ENCODE measurements at regions not wholly inside any gene's neighbourhood (a gene's known extent, or its start where the extent isn't known, plus 50 kb on each side); places are given as distances from the start of the nearest gene placed in this dataset.
"Not testable (repeated sequence)": the region's sequence is repeated elsewhere in the genome, so short reads cannot be mapped to it uniquely, and the experiment has no call there.

- H3K27me3 Mint-ChIP-seq, result peaks cover 14 to 17% of the 10 kb centered on the region in 2 donors
- not testable (repeated sequence) for ATAC-seq; DNase-seq (ENCODE audit: low spot score); H3K4me3 Mint-ChIP-seq; H3K27ac Mint-ChIP-seq; H3K36me3 Mint-ChIP-seq; H3K9me3 Mint-ChIP-seq; H3K4me1 Mint-ChIP-seq (ENCODE audit: low read depth in 2 of 2)
These were observed 50.4 kb upstream of the TTC34 start for GRCh38 chr1:2851918-2852317.

- ATAC-seq (peak in 1 of 2 donors; percentile 22), DNase-seq (ENCODE audit: low spot score) (peak; percentile 48)
- no peaks in the 10 kb centered on the region for H3K36me3 Mint-ChIP-seq
- no peaks in the 10 kb centered on the region for H3K9me3 Mint-ChIP-seq
- no peak overlapping the region for H3K27ac Mint-ChIP-seq
- H3K4me1 Mint-ChIP-seq (ENCODE audit: low read depth in 2 of 2), result peaks cover 0 to 1% of the 10 kb centered on the region in 2 donors
- no peak overlapping the region for H3K4me3 Mint-ChIP-seq
- H3K27me3 Mint-ChIP-seq, result peaks cover 5 to 8% of the 10 kb centered on the region in 2 donors
These were observed 52.2 kb upstream of the TTC34 start for GRCh38 chr1:2853711-2854110.

GRCh38 chr1:2854151-2854550, 52.7 kb upstream of the TTC34 start:
- H3K27ac Mint-ChIP-seq, result no peak overlapping the region

GRCh38 chr1:2854611-2855010, 53.1 kb upstream of the TTC34 start:
- H3K9me3 Mint-ChIP-seq, result no peaks in the 10 kb centered on the region
- H3K27me3 Mint-ChIP-seq, result peaks cover 0 to 6% of the 10 kb centered on the region in 2 donors
- no peak for ATAC-seq
- H3K36me3 Mint-ChIP-seq, result no peaks in the 10 kb centered on the region
- no peak for DNase-seq (ENCODE audit: low spot score)
- H3K27ac Mint-ChIP-seq, result no peak overlapping the region
- peaks cover 0 to 3% of the 10 kb centered on the region in 2 donors for H3K4me1 Mint-ChIP-seq (ENCODE audit: low read depth in 2 of 2)
- H3K4me3 Mint-ChIP-seq, result no peak overlapping the region

More at GRCh38 chr1:2854151-2854550, 52.7 kb upstream of the TTC34 start:
- ATAC-seq (no peak), DNase-seq (ENCODE audit: low spot score) (no peak)
- H3K4me3 Mint-ChIP-seq, result no peak overlapping the region
- H3K4me1 Mint-ChIP-seq (ENCODE audit: low read depth in 2 of 2), result peaks cover 0 to 3% of the 10 kb centered on the region in 2 donors
- H3K9me3 Mint-ChIP-seq, result no peaks in the 10 kb centered on the region
- H3K27me3 Mint-ChIP-seq, result peaks cover 2 to 6% of the 10 kb centered on the region in 2 donors
- H3K36me3 Mint-ChIP-seq, result no peaks in the 10 kb centered on the region

GRCh38 chr1:2855206-2856065, 53.9 kb upstream of the TTC34 start:
- DNase-seq (ENCODE audit: low spot score) (peak; percentile 54), ATAC-seq (no peak)
- no peaks in the 10 kb centered on the region for H3K27me3 Mint-ChIP-seq
- peaks cover 0 to 3% of the 10 kb centered on the region in 2 donors for H3K4me1 Mint-ChIP-seq (ENCODE audit: low read depth in 2 of 2)
- H3K36me3 Mint-ChIP-seq, result no peaks in the 10 kb centered on the region
- no peaks in the 10 kb centered on the region for H3K9me3 Mint-ChIP-seq
- H3K27ac Mint-ChIP-seq, result no peak overlapping the region
- no peak overlapping the region for H3K4me3 Mint-ChIP-seq

- ATAC-seq (no peak), DNase-seq (ENCODE audit: low spot score) (peak; percentile 44)
- no peaks in the 10 kb centered on the region for H3K9me3 Mint-ChIP-seq
- no peaks in the 10 kb centered on the region for H3K27me3 Mint-ChIP-seq
- H3K4me1 Mint-ChIP-seq (ENCODE audit: low read depth in 2 of 2), result peaks cover 0 to 3% of the 10 kb centered on the region in 2 donors
- H3K27ac Mint-ChIP-seq, result no peak overlapping the region
- H3K36me3 Mint-ChIP-seq, result no peaks in the 10 kb centered on the region
- H3K4me3 Mint-ChIP-seq, result no peak overlapping the region
These were observed 54.5 kb upstream of the TTC34 start for GRCh38 chr1:2856066-2856390.

GRCh38 chr1:2856676-2857375, 55.3 kb upstream of the TTC34 start:
- Mint-ChIP-seq H3K36me3 (no peaks in the 10 kb centered on the region), H3K4me3 (no peak overlapping the region), H3K27me3 (no peaks in the 10 kb centered on the region), H3K27ac (no peak overlapping the region), H3K9me3 (no peaks in the 10 kb centered on the region), H3K4me1 (ENCODE audit: low read depth in 2 of 2) (peaks cover 0 to 3% of the 10 kb centered on the region in 2 donors)
- DNase-seq (ENCODE audit: low spot score) (peak; percentile 51), ATAC-seq (no peak)

GRCh38 chr1:2857521-2857920, 56.0 kb upstream of the TTC34 start:
- H3K36me3 Mint-ChIP-seq, result no peaks in the 10 kb centered on the region
- no peak overlapping the region for H3K4me3 Mint-ChIP-seq
- H3K27ac Mint-ChIP-seq, result no peak overlapping the region
- H3K27me3 Mint-ChIP-seq, result no peaks in the 10 kb centered on the region
- H3K9me3 Mint-ChIP-seq, result no peaks in the 10 kb centered on the region
- ATAC-seq, result no peak
- peaks cover 0 to 3% of the 10 kb centered on the region in 2 donors for H3K4me1 Mint-ChIP-seq (ENCODE audit: low read depth in 2 of 2)
- DNase-seq (ENCODE audit: low spot score), result peak; percentile 56

GRCh38 chr1:2858676-2859075, 57.2 kb upstream of the TTC34 start:
- Mint-ChIP-seq H3K9me3 (no peaks in the 10 kb centered on the region), H3K27me3 (no peaks in the 10 kb centered on the region), H3K27ac (peak overlapping the region in 1 of 2 donors; percentile 26), H3K4me3 (no peak overlapping the region), H3K36me3 (no peaks in the 10 kb centered on the region), H3K4me1 (ENCODE audit: low read depth in 2 of 2) (peaks cover 0 to 3% of the 10 kb centered on the region in 2 donors)
- DNase-seq (ENCODE audit: low spot score), result peak; percentile 8
- ATAC-seq, result no peak

- H3K4me1 Mint-ChIP-seq (ENCODE audit: low read depth in 2 of 2), result peaks cover 0 to 3% of the 10 kb centered on the region in 2 donors
- no peaks in the 10 kb centered on the region for H3K9me3 Mint-ChIP-seq
- H3K4me3 Mint-ChIP-seq, result no peak overlapping the region
- no peak for ATAC-seq
- H3K27me3 Mint-ChIP-seq, result no peaks in the 10 kb centered on the region
- peak; percentile 26 for DNase-seq (ENCODE audit: low spot score)
- H3K27ac Mint-ChIP-seq, result peak overlapping the region in 1 of 2 donors; percentile 26
- H3K36me3 Mint-ChIP-seq, result no peaks in the 10 kb centered on the region
These were observed 57.9 kb upstream of the TTC34 start for GRCh38 chr1:2859219-2859880.

GRCh38 chr1:2859881-2860430, 58.5 kb upstream of the TTC34 start:
- Mint-ChIP-seq H3K4me3 (no peak overlapping the region), H3K4me1 (ENCODE audit: low read depth in 2 of 2) (peaks cover 0 to 3% of the 10 kb centered on the region in 2 donors), H3K9me3 (no peaks in the 10 kb centered on the region), H3K27me3 (no peaks in the 10 kb centered on the region), H3K27ac (no peak overlapping the region), H3K36me3 (no peaks in the 10 kb centered on the region)
- ATAC-seq, result no peak
- DNase-seq (ENCODE audit: low spot score), result peak; percentile 29

- no peak for ATAC-seq
- Mint-ChIP-seq H3K4me1 (ENCODE audit: low read depth in 2 of 2) (peaks cover 0 to 3% of the 10 kb centered on the region in 2 donors), H3K36me3 (no peaks in the 10 kb centered on the region), H3K27ac (no peak overlapping the region), H3K27me3 (no peaks in the 10 kb centered on the region), H3K9me3 (no peaks in the 10 kb centered on the region), H3K4me3 (no peak overlapping the region)
- peak; percentile 57 for DNase-seq (ENCODE audit: low spot score)
These were observed 59.1 kb upstream of the TTC34 start for GRCh38 chr1:2860476-2861142.

All from natural killer cell treated with Interleukin-12 subunit alpha and Interleukin-12 subunit beta and Interleukin-15 and Interleukin-18, amount 100 ng/mL, for 72 hours (primary cell).